ENCODE measurements at regions not wholly inside any gene's neighbourhood (a gene's known extent, or its start where the extent isn't known, plus 50 kb on each side); places are given as distances from the start of the nearest gene placed in this dataset.

GRCh38 chr7:106806556-106806955 lies 58.5 kb upstream of the PIK3CG start:
- no peak overlapping the region for H3K9ac ChIP-seq (ENCODE audit: extremely low read depth, low read length, poor library complexity, severe bottlenecking)
- TF ChIP-seq CTCF (conservative IDR thresholded peaks at IDR 0.05), result no peak
- H3K27ac ChIP-seq (ENCODE audit: low read depth, low read length), result no peak overlapping the region
- H3K4me1 Mint-ChIP-seq, result peaks cover 9% of the 10 kb centered on the region
- no peak for DNase-seq
- no peaks in the 10 kb centered on the region for H3K36me3 ChIP-seq (ENCODE audit: control insufficient read depth, insufficient read depth, low read length)
- no peak overlapping the region for H3K27ac Mint-ChIP-seq
- H3K4me3 Mint-ChIP-seq, result no peak overlapping the region
- H3K4me1 ChIP-seq (ENCODE audit: control insufficient read depth, insufficient read depth, low read length), result no peaks in the 10 kb centered on the region
- no peaks in the 10 kb centered on the region for H3K36me3 Mint-ChIP-seq (ENCODE audit: low read depth)
- peaks cover 7% of the 10 kb centered on the region for H3K27me3 Mint-ChIP-seq (ENCODE audit: insufficient read depth)
- WGBS, 2 experiments (ENCODE audit: insufficient coverage in 1 of 2, insufficient read length in 1 of 2), result 88 to 92% methylated on average over 2 to 4 of the region's 4 CpGs
- H3K4me3 ChIP-seq (ENCODE audit: low read length), result no peak overlapping the region
- H3K9me3 Mint-ChIP-seq, result peaks cover 4% of the 10 kb centered on the region
- H3K27me3 ChIP-seq (ENCODE audit: control insufficient read depth, insufficient read depth, low read length, poor library complexity, severe bottlenecking), result no peaks in the 10 kb centered on the region
- H3K9me3 ChIP-seq (ENCODE audit: control insufficient read depth, low read length), result no peaks in the 10 kb centered on the region

GRCh38 chr7:106807474-106807873 lies 57.6 kb upstream of the PIK3CG start:
- H3K9me3 ChIP-seq (ENCODE audit: control insufficient read depth, low read length), result no peaks in the 10 kb centered on the region
- H3K9ac ChIP-seq (ENCODE audit: extremely low read depth, low read length, poor library complexity, severe bottlenecking), result no peak overlapping the region
- H3K4me3 ChIP-seq (ENCODE audit: low read length), result no peak overlapping the region
- H3K27me3 ChIP-seq (ENCODE audit: control insufficient read depth, insufficient read depth, low read length, poor library complexity, severe bottlenecking), result no peaks in the 10 kb centered on the region
- H3K9me3 Mint-ChIP-seq, result peaks cover 4% of the 10 kb centered on the region
- H3K36me3 Mint-ChIP-seq (ENCODE audit: low read depth), result no peaks in the 10 kb centered on the region
- no peak for TF ChIP-seq CTCF (conservative IDR thresholded peaks at IDR 0.05)
- H3K27me3 Mint-ChIP-seq (ENCODE audit: insufficient read depth), result peaks cover 7% of the 10 kb centered on the region
- WGBS, 2 experiments (ENCODE audit: insufficient coverage in 1 of 2, insufficient read length in 1 of 2), result 89 to 94% methylated on average over 4 of the region's 4 CpGs
- H3K27ac Mint-ChIP-seq, result no peak overlapping the region
- no peak overlapping the region for H3K4me3 Mint-ChIP-seq
- no peaks in the 10 kb centered on the region for H3K36me3 ChIP-seq (ENCODE audit: control insufficient read depth, insufficient read depth, low read length)
- no peak overlapping the region for H3K27ac ChIP-seq (ENCODE audit: low read depth, low read length)
- no peak for DNase-seq
- H3K4me1 ChIP-seq (ENCODE audit: control insufficient read depth, insufficient read depth, low read length), result no peaks in the 10 kb centered on the region
- H3K4me1 Mint-ChIP-seq, result peaks cover 9% of the 10 kb centered on the region

GRCh38 chr7:106808967-106809635 lies 56.0 kb upstream of the PIK3CG start:
- WGBS, 2 experiments (ENCODE audit: insufficient coverage in 1 of 2, insufficient read length in 1 of 2), result 94 to 98% methylated on average over 7 to 9 of the region's 9 CpGs

More at GRCh38 chr7:106808967-106809635, 56.0 kb upstream of the PIK3CG start:
- no peaks in the 10 kb centered on the region for H3K9me3 ChIP-seq (ENCODE audit: control insufficient read depth, low read length)
- H3K4me1 ChIP-seq (ENCODE audit: control insufficient read depth, insufficient read depth, low read length), result no peaks in the 10 kb centered on the region
- H3K9ac ChIP-seq (ENCODE audit: extremely low read depth, low read length, poor library complexity, severe bottlenecking), result no peak overlapping the region
- H3K36me3 Mint-ChIP-seq (ENCODE audit: low read depth), result no peaks in the 10 kb centered on the region
- no peak overlapping the region for H3K4me3 ChIP-seq (ENCODE audit: low read length)
- no peaks in the 10 kb centered on the region for H3K36me3 ChIP-seq (ENCODE audit: control insufficient read depth, insufficient read depth, low read length)
- H3K9me3 Mint-ChIP-seq, result peaks cover 4% of the 10 kb centered on the region
- no peak overlapping the region for H3K4me3 Mint-ChIP-seq
- H3K27me3 ChIP-seq (ENCODE audit: control insufficient read depth, insufficient read depth, low read length, poor library complexity, severe bottlenecking), result no peaks in the 10 kb centered on the region
- peaks cover 9% of the 10 kb centered on the region for H3K4me1 Mint-ChIP-seq
- no peak for TF ChIP-seq CTCF (conservative IDR thresholded peaks at IDR 0.05)
- H3K27ac Mint-ChIP-seq, result no peak overlapping the region
- DNase-seq, result no peak
- H3K27ac ChIP-seq (ENCODE audit: low read depth, low read length), result no peak overlapping the region
- peaks cover 4% of the 10 kb centered on the region for H3K27me3 Mint-ChIP-seq (ENCODE audit: insufficient read depth)
